GM23338 (cell line): ENCODE measurements at regions not wholly inside any gene's neighbourhood (a gene's known extent, or its start where the extent isn't known, plus 50 kb on each side); places are given as distances from the start of the nearest gene placed in this dataset.

Experiments used
- CREB1 ChIP-seq: fragments of 250-450 bp; sonication (Bioruptor Pico); IDR thresholded peaks from 2 replicates; pipeline ENCODE4 v1.5.0; 2020; ENCODE audit warnings: low read depth, mild to moderate bottlenecking, moderate library complexity
- EZH2 ChIP-seq: fragments of 200-600 bp; sonication (generic); IDR thresholded peaks from one replicate; pipeline ENCODE4 v1.8.0; 2017; ENCODE audit warnings: antibody characterized with exemption, mild to moderate bottlenecking, low read depth; ENCODE audit not compliant: unreplicated experiment
- EZH2phosphoT487 ChIP-seq: fragments of 200-600 bp; sonication (generic); IDR thresholded peaks from one replicate; pipeline ENCODE4 v1.8.1; 2018; ENCODE audit warnings: antibody characterized with exemption; ENCODE audit not compliant: unreplicated experiment
- JUNB ChIP-seq: IDR thresholded peaks from one replicate; pipeline ENCODE4 v1.6.1; 2016; ENCODE audit warnings: antibody characterized with exemption; ENCODE audit not compliant: unreplicated experiment
- NANOG ChIP-seq: IDR thresholded peaks from 2 replicates; pipeline ENCODE4 v1.6.1; 2016; ENCODE audit warnings: antibody characterized with exemption, borderline replicate concordance
- POLR2AphosphoS5 ChIP-seq: IDR thresholded peaks from 2 replicates; pipeline ENCODE4 v1.6.1; 2016; ENCODE audit warnings: antibody characterized with exemption, low read depth
- STAT1 ChIP-seq: IDR thresholded peaks from one replicate; pipeline ENCODE4 v1.6.1; 2016; ENCODE audit warnings: antibody characterized with exemption; ENCODE audit not compliant: unreplicated experiment
- ZNF114 ChIP-seq: fragments of 250-450 bp; sonication (Bioruptor Pico); IDR thresholded peaks from 2 replicates; pipeline ENCODE4 v1.5.0; 2020; ENCODE audit warnings: mild to moderate bottlenecking, moderate library complexity
- TF ChIP-seq, protein P1 (sequence below), 2 experiments: fragments of 200-600 bp in 1 of 2; sonication (generic) in 1 of 2; conservative IDR thresholded peaks; 2 replicates each; pipeline versions ENCODE4 v1.5.1 to v1.6.1; 2016 to 2017; ENCODE audit warnings: antibody characterized with exemption in 2 of 2, low read depth in 2 of 2, mild to moderate bottlenecking in 2 of 2, moderate library complexity in 1 of 2
- TF ChIP-seq, protein P2 (sequence below): IDR thresholded peaks from one replicate; pipeline ENCODE4 v1.6.1; 2018; ENCODE audit warnings: antibody characterized with exemption; ENCODE audit not compliant: unreplicated experiment
- TF ChIP-seq, protein P3 (sequence below): fragments of 250-450 bp; sonication (Bioruptor Pico); IDR thresholded peaks from 2 replicates; pipeline ENCODE4 v1.5.0; 2020; ENCODE audit warnings: mild to moderate bottlenecking, moderate library complexity

DNA sequence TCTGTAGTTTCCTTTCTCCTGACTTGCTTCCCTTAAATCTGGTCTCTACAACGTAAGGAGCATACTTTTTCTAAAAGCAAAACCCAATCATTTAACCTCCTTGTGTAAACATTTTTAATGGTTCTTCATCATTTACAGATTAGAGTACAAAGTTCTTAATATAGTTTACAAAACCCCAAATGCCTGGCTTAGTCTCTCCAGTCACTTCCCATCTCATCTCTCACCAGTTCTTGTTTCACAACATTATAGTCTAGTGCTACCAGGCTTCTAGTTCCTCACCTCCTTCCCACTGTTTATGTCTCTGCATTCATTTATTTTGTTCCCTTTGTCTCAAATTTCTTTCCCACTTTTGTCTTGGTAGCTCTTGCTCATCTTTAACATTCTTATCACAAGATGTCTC, 168.4 kb downstream of the FASLG start:
- no peak for TF ChIP-seq EZH2phosphoT487
- TF ChIP-seq, protein P1, sequence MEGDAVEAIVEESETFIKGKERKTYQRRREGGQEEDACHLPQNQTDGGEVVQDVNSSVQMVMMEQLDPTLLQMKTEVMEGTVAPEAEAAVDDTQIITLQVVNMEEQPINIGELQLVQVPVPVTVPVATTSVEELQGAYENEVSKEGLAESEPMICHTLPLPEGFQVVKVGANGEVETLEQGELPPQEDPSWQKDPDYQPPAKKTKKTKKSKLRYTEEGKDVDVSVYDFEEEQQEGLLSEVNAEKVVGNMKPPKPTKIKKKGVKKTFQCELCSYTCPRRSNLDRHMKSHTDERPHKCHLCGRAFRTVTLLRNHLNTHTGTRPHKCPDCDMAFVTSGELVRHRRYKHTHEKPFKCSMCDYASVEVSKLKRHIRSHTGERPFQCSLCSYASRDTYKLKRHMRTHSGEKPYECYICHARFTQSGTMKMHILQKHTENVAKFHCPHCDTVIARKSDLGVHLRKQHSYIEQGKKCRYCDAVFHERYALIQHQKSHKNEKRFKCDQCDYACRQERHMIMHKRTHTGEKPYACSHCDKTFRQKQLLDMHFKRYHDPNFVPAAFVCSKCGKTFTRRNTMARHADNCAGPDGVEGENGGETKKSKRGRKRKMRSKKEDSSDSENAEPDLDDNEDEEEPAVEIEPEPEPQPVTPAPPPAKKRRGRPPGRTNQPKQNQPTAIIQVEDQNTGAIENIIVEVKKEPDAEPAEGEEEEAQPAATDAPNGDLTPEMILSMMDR (conservative IDR thresholded peaks at IDR 0.05; ENCODE audit: low read depth in 2 of 2) = no peak
- TF ChIP-seq, protein P2, sequence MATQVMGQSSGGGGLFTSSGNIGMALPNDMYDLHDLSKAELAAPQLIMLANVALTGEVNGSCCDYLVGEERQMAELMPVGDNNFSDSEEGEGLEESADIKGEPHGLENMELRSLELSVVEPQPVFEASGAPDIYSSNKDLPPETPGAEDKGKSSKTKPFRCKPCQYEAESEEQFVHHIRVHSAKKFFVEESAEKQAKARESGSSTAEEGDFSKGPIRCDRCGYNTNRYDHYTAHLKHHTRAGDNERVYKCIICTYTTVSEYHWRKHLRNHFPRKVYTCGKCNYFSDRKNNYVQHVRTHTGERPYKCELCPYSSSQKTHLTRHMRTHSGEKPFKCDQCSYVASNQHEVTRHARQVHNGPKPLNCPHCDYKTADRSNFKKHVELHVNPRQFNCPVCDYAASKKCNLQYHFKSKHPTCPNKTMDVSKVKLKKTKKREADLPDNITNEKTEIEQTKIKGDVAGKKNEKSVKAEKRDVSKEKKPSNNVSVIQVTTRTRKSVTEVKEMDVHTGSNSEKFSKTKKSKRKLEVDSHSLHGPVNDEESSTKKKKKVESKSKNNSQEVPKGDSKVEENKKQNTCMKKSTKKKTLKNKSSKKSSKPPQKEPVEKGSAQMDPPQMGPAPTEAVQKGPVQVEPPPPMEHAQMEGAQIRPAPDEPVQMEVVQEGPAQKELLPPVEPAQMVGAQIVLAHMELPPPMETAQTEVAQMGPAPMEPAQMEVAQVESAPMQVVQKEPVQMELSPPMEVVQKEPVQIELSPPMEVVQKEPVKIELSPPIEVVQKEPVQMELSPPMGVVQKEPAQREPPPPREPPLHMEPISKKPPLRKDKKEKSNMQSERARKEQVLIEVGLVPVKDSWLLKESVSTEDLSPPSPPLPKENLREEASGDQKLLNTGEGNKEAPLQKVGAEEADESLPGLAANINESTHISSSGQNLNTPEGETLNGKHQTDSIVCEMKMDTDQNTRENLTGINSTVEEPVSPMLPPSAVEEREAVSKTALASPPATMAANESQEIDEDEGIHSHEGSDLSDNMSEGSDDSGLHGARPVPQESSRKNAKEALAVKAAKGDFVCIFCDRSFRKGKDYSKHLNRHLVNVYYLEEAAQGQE = no peak
- TF ChIP-seq POLR2AphosphoS5 = no peak
- no peak for TF ChIP-seq EZH2
- no peak for TF ChIP-seq CREB1
- TF ChIP-seq STAT1 = no peak
- no peak for TF ChIP-seq JUNB
- TF ChIP-seq, protein P3, sequence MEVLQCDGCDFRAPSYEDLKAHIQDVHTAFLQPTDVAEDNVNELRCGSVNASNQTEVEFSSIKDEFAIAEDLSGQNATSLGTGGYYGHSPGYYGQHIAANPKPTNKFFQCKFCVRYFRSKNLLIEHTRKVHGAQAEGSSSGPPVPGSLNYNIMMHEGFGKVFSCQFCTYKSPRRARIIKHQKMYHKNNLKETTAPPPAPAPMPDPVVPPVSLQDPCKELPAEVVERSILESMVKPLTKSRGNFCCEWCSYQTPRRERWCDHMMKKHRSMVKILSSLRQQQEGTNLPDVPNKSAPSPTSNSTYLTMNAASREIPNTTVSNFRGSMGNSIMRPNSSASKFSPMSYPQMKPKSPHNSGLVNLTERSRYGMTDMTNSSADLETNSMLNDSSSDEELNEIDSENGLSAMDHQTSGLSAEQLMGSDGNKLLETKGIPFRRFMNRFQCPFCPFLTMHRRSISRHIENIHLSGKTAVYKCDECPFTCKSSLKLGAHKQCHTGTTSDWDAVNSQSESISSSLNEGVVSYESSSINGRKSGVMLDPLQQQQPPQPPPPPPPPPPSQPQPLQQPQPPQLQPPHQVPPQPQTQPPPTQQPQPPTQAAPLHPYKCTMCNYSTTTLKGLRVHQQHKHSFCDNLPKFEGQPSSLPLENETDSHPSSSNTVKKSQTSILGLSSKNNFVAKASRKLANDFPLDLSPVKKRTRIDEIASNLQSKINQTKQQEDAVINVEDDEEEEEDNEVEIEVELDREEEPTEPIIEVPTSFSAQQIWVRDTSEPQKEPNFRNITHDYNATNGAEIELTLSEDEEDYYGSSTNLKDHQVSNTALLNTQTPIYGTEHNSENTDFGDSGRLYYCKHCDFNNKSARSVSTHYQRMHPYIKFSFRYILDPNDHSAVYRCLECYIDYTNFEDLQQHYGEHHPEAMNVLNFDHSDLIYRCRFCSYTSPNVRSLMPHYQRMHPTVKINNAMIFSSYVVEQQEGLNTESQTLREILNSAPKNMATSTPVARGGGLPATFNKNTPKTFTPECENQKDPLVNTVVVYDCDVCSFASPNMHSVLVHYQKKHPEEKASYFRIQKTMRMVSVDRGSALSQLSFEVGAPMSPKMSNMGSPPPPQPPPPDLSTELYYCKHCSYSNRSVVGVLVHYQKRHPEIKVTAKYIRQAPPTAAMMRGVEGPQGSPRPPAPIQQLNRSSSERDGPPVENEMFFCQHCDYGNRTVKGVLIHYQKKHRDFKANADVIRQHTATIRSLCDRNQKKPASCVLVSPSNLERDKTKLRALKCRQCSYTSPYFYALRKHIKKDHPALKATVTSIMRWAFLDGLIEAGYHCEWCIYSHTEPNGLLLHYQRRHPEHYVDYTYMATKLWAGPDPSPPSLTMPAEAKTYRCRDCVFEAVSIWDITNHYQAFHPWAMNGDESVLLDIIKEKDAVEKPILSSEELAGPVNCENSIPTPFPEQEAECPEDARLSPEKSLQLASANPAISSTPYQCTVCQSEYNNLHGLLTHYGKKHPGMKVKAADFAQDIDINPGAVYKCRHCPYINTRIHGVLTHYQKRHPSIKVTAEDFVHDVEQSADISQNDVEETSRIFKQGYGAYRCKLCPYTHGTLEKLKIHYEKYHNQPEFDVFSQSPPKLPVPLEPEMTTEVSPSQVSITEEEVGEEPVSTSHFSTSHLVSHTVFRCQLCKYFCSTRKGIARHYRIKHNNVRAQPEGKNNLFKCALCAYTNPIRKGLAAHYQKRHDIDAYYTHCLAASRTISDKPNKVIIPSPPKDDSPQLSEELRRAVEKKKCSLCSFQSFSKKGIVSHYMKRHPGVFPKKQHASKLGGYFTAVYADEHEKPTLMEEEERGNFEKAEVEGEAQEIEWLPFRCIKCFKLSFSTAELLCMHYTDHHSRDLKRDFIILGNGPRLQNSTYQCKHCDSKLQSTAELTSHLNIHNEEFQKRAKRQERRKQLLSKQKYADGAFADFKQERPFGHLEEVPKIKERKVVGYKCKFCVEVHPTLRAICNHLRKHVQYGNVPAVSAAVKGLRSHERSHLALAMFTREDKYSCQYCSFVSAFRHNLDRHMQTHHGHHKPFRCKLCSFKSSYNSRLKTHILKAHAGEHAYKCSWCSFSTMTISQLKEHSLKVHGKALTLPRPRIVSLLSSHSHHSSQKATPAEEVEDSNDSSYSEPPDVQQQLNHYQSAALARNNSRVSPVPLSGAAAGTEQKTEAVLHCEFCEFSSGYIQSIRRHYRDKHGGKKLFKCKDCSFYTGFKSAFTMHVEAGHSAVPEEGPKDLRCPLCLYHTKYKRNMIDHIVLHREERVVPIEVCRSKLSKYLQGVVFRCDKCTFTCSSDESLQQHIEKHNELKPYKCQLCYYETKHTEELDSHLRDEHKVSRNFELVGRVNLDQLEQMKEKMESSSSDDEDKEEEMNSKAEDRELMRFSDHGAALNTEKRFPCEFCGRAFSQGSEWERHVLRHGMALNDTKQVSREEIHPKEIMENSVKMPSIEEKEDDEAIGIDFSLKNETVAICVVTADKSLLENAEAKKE = no peak
- no peak for TF ChIP-seq ZNF114 (CRISPR knock-in tag)
- no peak for TF ChIP-seq NANOG
